ENCODE measurements at regions not wholly inside any gene's neighbourhood (a gene's known extent, or its start where the extent isn't known, plus 50 kb on each side); places are given as distances from the start of the nearest gene placed in this dataset.

DNA sequence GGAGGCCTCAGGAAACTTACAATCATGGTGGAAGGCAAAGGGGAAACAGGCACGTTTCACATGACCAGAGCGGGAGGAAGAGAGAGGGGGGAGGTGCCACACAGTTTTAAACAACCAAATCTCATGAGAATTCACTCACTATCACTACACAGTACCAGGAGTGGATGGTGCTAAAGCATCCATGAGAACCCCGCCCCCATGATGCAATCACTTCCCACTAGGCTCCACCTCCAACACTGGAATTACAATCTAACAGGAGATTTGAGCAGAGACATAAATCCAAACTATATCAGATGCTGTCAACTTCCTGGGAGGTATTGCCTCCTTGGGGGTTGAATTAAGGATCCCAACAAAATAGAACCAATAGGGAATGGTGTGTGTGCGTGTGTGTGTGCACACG lies 407.1 kb downstream of the MED10 start:
- TF ChIP-seq CTCF (conservative IDR thresholded peaks at IDR 0.05; ENCODE audit: low read depth, low read length) (no peak), EZH2phosphoT487 (IDR thresholded peaks at IDR 0.05; ENCODE audit: borderline replicate concordance, low read length) (no peak)

Data from PC-3 (cell line).